SK-N-SH (cell line): ENCODE measurements at regions not wholly inside any gene's neighbourhood (a gene's known extent, or its start where the extent isn't known, plus 50 kb on each side); places are given as distances from the start of the nearest gene placed in this dataset.

ENCODE experiments used
- CTCF ChIA-PET: fragments of 300-600, 350-600 bp; formaldehyde crosslinking; extraction: SDS; loops from one replicate; lab custom pipeline; 2021; lab: Yijun Ruan, JAX
- POLR2A ChIA-PET: fragments of 350-600 bp; sonication (Branson Sonifier 250); formaldehyde crosslinking; extraction: SDS; loops from one replicate; lab custom pipeline; 2020; ENCODE audit warnings: antibody characterized with exemption, inconsistent platforms; lab: Yijun Ruan, JAX
- DNase-seq: peaks from one replicate; pipeline ENCODE4 v3.0.0; 2012
- H2AFZ ChIP-seq: fragments of 200-600 bp; sonication (generic); 2 replicates; pipeline ENCODE4 v1.8.1; 2016; ENCODE audit warnings: antibody characterized with exemption, mild to moderate bottlenecking, low read depth
- H3F3A ChIP-seq: fragments of 200-600 bp; sonication (generic); replicated peaks from 2 replicates; pipeline ENCODE3; 2016; ENCODE audit warnings: antibody characterized with exemption, mild to moderate bottlenecking; ENCODE audit not compliant: insufficient read depth
- H3K27ac ChIP-seq, 2 experiments: fragments of 200-500 bp in 1 of 2; fragments of 200-600 bp in 1 of 2; sonication (Bioruptor generic) in 1 of 2; sonication (generic), shearing (Covaris generic) in 1 of 2; 2 replicates each; pipeline versions ENCODE4 v1.5.1 to v1.6.1; 2014 to 2016; ENCODE audit warnings: low read depth in 2 of 2, inconsistent platforms in 1 of 2, low read length in 1 of 2, mild to moderate bottlenecking in 1 of 2, mixed read lengths in 1 of 2
- H3K27me3 ChIP-seq: fragments of 200-600 bp; sonication (generic), shearing (Covaris generic); 2 replicates; pipeline ENCODE4 v1.6.1; 2016; ENCODE audit warnings: mixed run types; ENCODE audit not compliant: insufficient read depth
- H3K36me3 ChIP-seq, 2 experiments: fragments of 200-500 bp in 1 of 2; fragments of 200-600 bp in 1 of 2; sonication (Bioruptor generic) in 1 of 2; sonication (generic) in 1 of 2; replicated peaks in 1 of 2; 2 replicates each; pipeline versions ENCODE3 to v1.5.1; 2014 to 2016; ENCODE audit warnings: low read length in 1 of 2, mild to moderate bottlenecking in 1 of 2; ENCODE audit not compliant: insufficient read depth in 2 of 2, control insufficient read depth in 1 of 2
- H3K4me1 ChIP-seq, 2 experiments: fragments of 200-500 bp in 1 of 2; fragments of 200-600 bp in 1 of 2; sonication (Bioruptor generic) in 1 of 2; sonication (generic), shearing (Covaris generic) in 1 of 2; 2 replicates each; pipeline versions ENCODE4 v1.5.1 to v1.6.1; 2014 to 2016; ENCODE audit warnings: low read depth in 1 of 2, low read length in 1 of 2, mixed run types in 1 of 2; ENCODE audit not compliant: insufficient read depth in 2 of 2, control insufficient read depth in 1 of 2
- H3K4me2 ChIP-seq: fragments of 200-600 bp; sonication (generic), shearing (Covaris generic); 2 replicates; pipeline ENCODE4 v1.6.1; 2017; ENCODE audit warnings: mixed run types
- H3K4me3 ChIP-seq, 2 experiments: fragments of 200-500 bp in 1 of 2; fragments of 200-600 bp in 1 of 2; sonication (Bioruptor generic) in 1 of 2; sonication (generic), shearing (Covaris generic) in 1 of 2; 2 replicates each; pipeline versions ENCODE4 v1.5.1 to v1.8.1; 2014 to 2016; ENCODE audit warnings: low read depth in 2 of 2, inconsistent platforms in 1 of 2, low read length in 1 of 2, mild to moderate bottlenecking in 1 of 2, mixed read lengths in 1 of 2, moderate library complexity in 1 of 2
- H3K79me2 ChIP-seq: fragments of 200-600 bp; sonication (generic); 2 replicates; pipeline ENCODE4 v1.8.1; 2017; ENCODE audit warnings: mild to moderate bottlenecking; ENCODE audit not compliant: insufficient read depth
- H3K9ac ChIP-seq: fragments of 200-600 bp; sonication (generic); 2 replicates; pipeline ENCODE4 v1.6.1; 2017; ENCODE audit warnings: mixed run types
- H3K9me2 ChIP-seq: fragments of 200-600 bp; sonication (generic); 2 replicates; pipeline ENCODE4 v1.6.1; 2017; ENCODE audit warnings: mixed run types
- H3K9me3 ChIP-seq: fragments of 200-600 bp; sonication (generic); 2 replicates; pipeline ENCODE4 v1.6.1; 2017; ENCODE audit warnings: mixed run types, mild to moderate bottlenecking, moderate library complexity
- H4K20me1 ChIP-seq: fragments of 200-600 bp; sonication (generic); 2 replicates; pipeline ENCODE4 v1.6.1; 2017; ENCODE audit warnings: mild to moderate bottlenecking, mixed run types; ENCODE audit not compliant: insufficient read depth
- CHD2 ChIP-seq: fragments of 150-350 bp; IDR thresholded peaks from 2 replicates; pipeline ENCODE4 v1.6.1; 2018; ENCODE audit warnings: low read length; ENCODE audit not compliant: partially characterized antibody
- CTCF ChIP-seq: fragments of 200-600 bp; sonication (generic); IDR thresholded peaks from 2 replicates; pipeline ENCODE4 v1.6.1; 2017; ENCODE audit warnings: antibody characterized with exemption, mild to moderate bottlenecking, moderate library complexity
- EP300 ChIP-seq, 2 experiments: IDR thresholded peaks; 2 replicates each; pipeline versions ENCODE4 v1.4.0 to v1.6.1; 2012; ENCODE audit warnings: borderline replicate concordance in 1 of 2, low read depth in 1 of 2, low read length in 1 of 2
- FOXM1 ChIP-seq: IDR thresholded peaks from 2 replicates; pipeline ENCODE4 v1.4.0; 2012; ENCODE audit warnings: low read depth, mild to moderate bottlenecking
- GABPA ChIP-seq: IDR thresholded peaks from 2 replicates; pipeline ENCODE4 v1.4.0; 2012; ENCODE audit warnings: low read depth, mild to moderate bottlenecking
- JUND ChIP-seq: IDR thresholded peaks from 2 replicates; pipeline ENCODE4 v1.4.0; 2012
- MAX ChIP-seq: IDR thresholded peaks from 2 replicates; pipeline ENCODE4 v1.4.0; 2012; ENCODE audit warnings: low read depth
- MEF2A ChIP-seq: IDR thresholded peaks from 2 replicates; pipeline ENCODE4 v1.4.0; 2012; ENCODE audit warnings: low read depth, borderline replicate concordance
- MXI1 ChIP-seq: IDR thresholded peaks from 2 replicates; pipeline ENCODE4 v1.6.1; 2012; ENCODE audit warnings: mild to moderate bottlenecking, low read depth, low read length, improper control_type of control experiment
- NFIC ChIP-seq: IDR thresholded peaks from 2 replicates; pipeline ENCODE4 v1.4.0; 2012; ENCODE audit warnings: borderline replicate concordance
- NRF1 ChIP-seq: IDR thresholded peaks from 2 replicates; pipeline ENCODE4 v1.6.1; 2012; ENCODE audit warnings: low read depth, mild to moderate bottlenecking, low read length
- POLR2AphosphoS5 ChIP-seq: IDR thresholded peaks from 2 replicates; pipeline ENCODE4 v1.6.1; 2012; ENCODE audit warnings: low read depth, low read length
- REST ChIP-seq: IDR thresholded peaks from 2 replicates; pipeline ENCODE4 v1.6.1; 2012; ENCODE audit warnings: mild to moderate bottlenecking, low read depth, low read length, moderate library complexity
- TEAD4 ChIP-seq: IDR thresholded peaks from 2 replicates; pipeline ENCODE4 v1.4.0; 2012; ENCODE audit warnings: mild to moderate bottlenecking, borderline replicate concordance; ENCODE audit not compliant: insufficient read depth
- ZBTB33 ChIP-seq: IDR thresholded peaks from 2 replicates; pipeline ENCODE4 v1.4.0; 2012; ENCODE audit warnings: low read depth, borderline replicate concordance
- WGBS: methylation state at CpG from one replicate; pipeline ENCODE4 v1.1.6; 2017; ENCODE audit warnings: low lambda C conversion rate; 5-methylcytosine and 5-hydroxymethylcytosine counted together
- TF ChIP-seq, protein P1 (sequence below): IDR thresholded peaks from 2 replicates; pipeline ENCODE4; 2012
- TF ChIP-seq, protein P2 (sequence below): fragments of 150-350 bp; IDR thresholded peaks from 2 replicates; pipeline ENCODE4 v1.6.1; 2016; ENCODE audit warnings: mild to moderate bottlenecking, low read depth, low read length

DNA sequence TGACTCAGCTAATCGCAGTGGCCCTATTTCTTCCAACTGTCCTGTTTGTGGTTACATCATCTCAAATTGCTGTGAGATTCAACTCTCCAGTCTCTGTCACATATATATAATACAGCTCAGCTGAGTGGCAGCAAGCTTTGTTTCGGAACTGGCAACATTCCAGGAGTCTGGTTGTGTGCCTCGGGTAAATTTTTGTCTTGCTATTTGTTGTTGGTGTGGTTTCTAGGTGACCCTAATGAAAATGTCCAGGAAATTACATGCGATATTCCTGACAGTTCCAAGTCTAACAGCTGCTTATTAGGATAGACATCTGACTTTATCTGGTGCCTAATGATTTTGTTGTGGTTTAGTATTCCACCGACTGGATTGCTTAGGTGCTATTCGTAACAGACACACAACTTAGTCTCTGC is 581.8 kb downstream of the CD109 start (continued):
- TF ChIP-seq CTCF = no peak

DNA sequence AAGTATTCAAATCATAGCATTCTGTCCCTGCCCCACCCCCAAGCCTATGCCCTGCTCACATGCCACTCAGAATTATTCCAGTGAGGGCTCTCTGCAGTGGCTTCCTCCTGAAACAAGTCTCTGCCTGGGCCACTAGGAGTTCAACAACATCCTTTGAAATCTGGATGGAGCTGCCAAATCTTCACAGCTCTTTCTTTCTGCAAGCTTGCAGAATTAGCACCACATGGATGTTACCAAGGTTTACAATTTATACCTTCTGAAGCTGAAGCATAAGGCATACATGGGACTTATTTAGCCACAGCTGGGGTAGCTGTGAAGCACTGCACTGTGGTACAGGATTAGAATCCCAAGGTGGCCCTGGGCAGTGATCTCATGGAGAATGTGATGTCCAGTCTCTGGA is 577.5 kb downstream of the CD109 start:
- no peaks in the 10 kb centered on the region for H3F3A ChIP-seq
- H3K79me2 ChIP-seq = no peaks in the 10 kb centered on the region
- H3K4me3 ChIP-seq = no peak overlapping the region
- H3K36me3 ChIP-seq = no peaks in the 10 kb centered on the region
- POLR2A ChIA-PET = no interaction called here
- H3K27ac ChIP-seq = no peak overlapping the region
- TF ChIP-seq TEAD4 = no peak
- TF ChIP-seq POLR2AphosphoS5 = no peak
- no peak overlapping the region for H3K4me2 ChIP-seq
- H3K27me3 ChIP-seq = no peaks in the 10 kb centered on the region
- no peaks in the 10 kb centered on the region for H3K9me2 ChIP-seq
- no peaks in the 10 kb centered on the region for H4K20me1 ChIP-seq
- DNase-seq = no peak
- no peak overlapping the region for H2AFZ ChIP-seq
- H3K9me3 ChIP-seq = no peaks in the 10 kb centered on the region
- H3K9ac ChIP-seq = no peak overlapping the region
- no peaks in the 10 kb centered on the region for H3K4me1 ChIP-seq
- CTCF ChIA-PET = interaction anchor here (0.7 kb wide), 1 partner anchor 930 kb away, joined by 3 read pairs; no protein-coding TSS in a partner anchor

GRCh38 chr6:74269600-74269858 is 573.5 kb downstream of the CD109 start:
- no peaks in the 10 kb centered on the region for H3K79me2 ChIP-seq
- H3F3A ChIP-seq = no peaks in the 10 kb centered on the region
- ChIA-PET POLR2A (no interaction called here), CTCF (no interaction called here)
- H3K27ac ChIP-seq = no peak overlapping the region
- H4K20me1 ChIP-seq = no peaks in the 10 kb centered on the region
- no peaks in the 10 kb centered on the region for H3K9me2 ChIP-seq
- 4% methylated on average over 3 of the region's 3 CpGs for WGBS
- no peaks in the 10 kb centered on the region for H3K27me3 ChIP-seq
- H2AFZ ChIP-seq = no peak overlapping the region
- no peaks in the 10 kb centered on the region for H3K4me1 ChIP-seq
- no peak for DNase-seq
- H3K9ac ChIP-seq = no peak overlapping the region
- no peak for TF ChIP-seq MEF2A
- TF ChIP-seq NFIC = no peak
- TF ChIP-seq NRF1 = no peak
- TF ChIP-seq FOXM1 = no peak
- no peak for TF ChIP-seq EP300 (IDR thresholded peaks at IDR 0.05; ENCODE audit: borderline replicate concordance in 1 of 2, low read depth in 1 of 2, low read length in 1 of 2)
- TF ChIP-seq MAX = no peak
- TF ChIP-seq POLR2AphosphoS5 = no peak
- TF ChIP-seq CHD2 = no peak
- TF ChIP-seq, protein P1, sequence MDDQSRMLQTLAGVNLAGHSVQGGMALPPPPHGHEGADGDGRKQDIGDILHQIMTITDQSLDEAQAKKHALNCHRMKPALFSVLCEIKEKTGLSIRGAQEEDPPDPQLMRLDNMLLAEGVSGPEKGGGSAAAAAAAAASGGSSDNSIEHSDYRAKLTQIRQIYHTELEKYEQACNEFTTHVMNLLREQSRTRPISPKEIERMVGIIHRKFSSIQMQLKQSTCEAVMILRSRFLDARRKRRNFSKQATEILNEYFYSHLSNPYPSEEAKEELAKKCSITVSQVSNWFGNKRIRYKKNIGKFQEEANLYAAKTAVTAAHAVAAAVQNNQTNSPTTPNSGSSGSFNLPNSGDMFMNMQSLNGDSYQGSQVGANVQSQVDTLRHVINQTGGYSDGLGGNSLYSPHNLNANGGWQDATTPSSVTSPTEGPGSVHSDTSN = no peak
- no peak for TF ChIP-seq REST
- TF ChIP-seq, protein P2, sequence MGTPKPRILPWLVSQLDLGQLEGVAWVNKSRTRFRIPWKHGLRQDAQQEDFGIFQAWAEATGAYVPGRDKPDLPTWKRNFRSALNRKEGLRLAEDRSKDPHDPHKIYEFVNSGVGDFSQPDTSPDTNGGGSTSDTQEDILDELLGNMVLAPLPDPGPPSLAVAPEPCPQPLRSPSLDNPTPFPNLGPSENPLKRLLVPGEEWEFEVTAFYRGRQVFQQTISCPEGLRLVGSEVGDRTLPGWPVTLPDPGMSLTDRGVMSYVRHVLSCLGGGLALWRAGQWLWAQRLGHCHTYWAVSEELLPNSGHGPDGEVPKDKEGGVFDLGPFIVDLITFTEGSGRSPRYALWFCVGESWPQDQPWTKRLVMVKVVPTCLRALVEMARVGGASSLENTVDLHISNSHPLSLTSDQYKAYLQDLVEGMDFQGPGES = no peak
- TF ChIP-seq ZBTB33 = no peak
- TF ChIP-seq GABPA = no peak
- TF ChIP-seq MXI1 = no peak
- TF ChIP-seq JUND = no peak
- no peak overlapping the region for H3K4me2 ChIP-seq
- no peaks in the 10 kb centered on the region for H3K36me3 ChIP-seq
- no peak overlapping the region for H3K4me3 ChIP-seq
- H3K9me3 ChIP-seq = no peaks in the 10 kb centered on the region
